ENCODE measurements at regions not wholly inside any gene's neighbourhood (a gene's known extent, or its start where the extent isn't known, plus 50 kb on each side); places are given as distances from the start of the nearest gene placed in this dataset.

DNA sequence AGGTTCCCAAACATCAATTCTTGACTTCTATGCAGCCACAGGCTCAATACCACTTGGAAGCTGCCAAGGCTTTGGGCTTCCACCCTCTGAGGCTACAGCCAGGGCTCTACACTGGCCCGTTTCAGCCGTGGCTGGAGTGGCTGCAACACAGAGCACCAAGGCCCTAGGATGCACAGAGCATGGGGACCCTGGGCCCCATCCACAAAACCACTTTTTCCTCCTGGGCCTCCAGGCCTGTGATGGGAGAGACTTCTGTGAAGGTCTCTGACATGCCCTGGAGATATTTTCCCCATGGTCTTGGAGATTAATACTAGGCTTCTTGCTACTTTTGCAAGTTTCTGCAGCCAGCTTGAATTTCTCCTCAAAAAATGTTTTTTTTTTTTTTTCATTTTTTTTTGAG lies 655.4 kb upstream of the ZP4 start:
- TF ChIP-seq, protein P1, sequence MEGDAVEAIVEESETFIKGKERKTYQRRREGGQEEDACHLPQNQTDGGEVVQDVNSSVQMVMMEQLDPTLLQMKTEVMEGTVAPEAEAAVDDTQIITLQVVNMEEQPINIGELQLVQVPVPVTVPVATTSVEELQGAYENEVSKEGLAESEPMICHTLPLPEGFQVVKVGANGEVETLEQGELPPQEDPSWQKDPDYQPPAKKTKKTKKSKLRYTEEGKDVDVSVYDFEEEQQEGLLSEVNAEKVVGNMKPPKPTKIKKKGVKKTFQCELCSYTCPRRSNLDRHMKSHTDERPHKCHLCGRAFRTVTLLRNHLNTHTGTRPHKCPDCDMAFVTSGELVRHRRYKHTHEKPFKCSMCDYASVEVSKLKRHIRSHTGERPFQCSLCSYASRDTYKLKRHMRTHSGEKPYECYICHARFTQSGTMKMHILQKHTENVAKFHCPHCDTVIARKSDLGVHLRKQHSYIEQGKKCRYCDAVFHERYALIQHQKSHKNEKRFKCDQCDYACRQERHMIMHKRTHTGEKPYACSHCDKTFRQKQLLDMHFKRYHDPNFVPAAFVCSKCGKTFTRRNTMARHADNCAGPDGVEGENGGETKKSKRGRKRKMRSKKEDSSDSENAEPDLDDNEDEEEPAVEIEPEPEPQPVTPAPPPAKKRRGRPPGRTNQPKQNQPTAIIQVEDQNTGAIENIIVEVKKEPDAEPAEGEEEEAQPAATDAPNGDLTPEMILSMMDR (IDR thresholded peaks at IDR 0.05; ENCODE audit: insufficient read depth, low read depth, low read length): no peak
- no peak for TF ChIP-seq EZH2 (IDR thresholded peaks at IDR 0.05; ENCODE audit: insufficient read depth, low read length)

All from astrocyte (in vitro differentiated cells and primary cell).